ENCODE measurements at regions not wholly inside any gene's neighbourhood (a gene's known extent, or its start where the extent isn't known, plus 50 kb on each side); places are given as distances from the start of the nearest gene placed in this dataset.
A peak's percentile ranks its signal among the peaks of the same experiment; 100 is the strongest.

- Histone ChIP-seq H3K23ac (ENCODE audit: low read depth, low read length) (no peak overlapping the region), H2BK15ac (ENCODE audit: low read depth, low read length) (no peak overlapping the region), H3K36me3 (ENCODE audit: control insufficient read depth, insufficient read depth, low read length) (no peaks in the 10 kb centered on the region), H4K20me1 (ENCODE audit: insufficient read depth, low read length) (no peaks in the 10 kb centered on the region), H4K5ac (ENCODE audit: low read depth, low read length) (no peak overlapping the region), H3K4me2 (ENCODE audit: low read depth, low read length) (no peak overlapping the region), H3K4ac (ENCODE audit: low read depth, low read length) (no peak overlapping the region), H3K14ac (replicated peaks; ENCODE audit: low read depth, low read length) (peak overlapping the region; percentile 48), H3K79me1 (ENCODE audit: low read depth in 1 of 2, low read length in 2 of 2) (no peaks in the 10 kb centered on the region), H3K27me3 (ENCODE audit: control insufficient read depth, insufficient read depth, low read length) (no peaks in the 10 kb centered on the region), H3K18ac (ENCODE audit: low read depth, low read length) (no peak overlapping the region), H3K4me1 (ENCODE audit: control insufficient read depth, insufficient read depth, low read length) (peaks cover 3% of the 10 kb centered on the region; the same call in 1 of the 2 replicates), H3K56ac (ENCODE audit: extremely low read depth, insufficient read depth, low read length) (no peak overlapping the region), H3K9me3 (ENCODE audit: control insufficient read depth, insufficient read depth, low read length) (peaks cover 5% of the 10 kb centered on the region), H2AK5ac (ENCODE audit: low read depth, low read length) (no peak overlapping the region), H4K8ac (ENCODE audit: low read depth in 2 of 2, low read length in 2 of 2) (no peak overlapping the region), H2AK9ac (replicated peaks; ENCODE audit: low read depth, low read length, poor library complexity) (no peak overlapping the region), H3K4me3 (ENCODE audit: insufficient read depth, low read depth, low read length) (no peak overlapping the region), H4K91ac (ENCODE audit: insufficient read depth, low read depth, low read length) (no peak overlapping the region), H2BK120ac (ENCODE audit: low read depth, low read length) (peak overlapping the region; percentile 20), H2AFZ (replicated peaks; ENCODE audit: low read length, poor library complexity) (no peak overlapping the region), H2BK5ac (ENCODE audit: low read depth, low read length, poor library complexity, severe bottlenecking) (no peak overlapping the region), H3K9me1 (ENCODE audit: insufficient read depth, low read length) (no peaks in the 10 kb centered on the region), H2BK20ac (ENCODE audit: low read depth, low read length) (peak overlapping the region; percentile 67), H3K9ac (ENCODE audit: low read depth, low read length) (no peak overlapping the region), H3K27ac (ENCODE audit: insufficient read depth, low read length) (no peak overlapping the region)
- DNase-seq = no peak
- BruUV-seq (replicated peaks) = no TSS peak
- dilution Hi-C loops (cut with HindIII; ENCODE audit: low sequenced_read_pairs, unreplicated experiment) (no loop called here), in situ Hi-C loops (cut with MboI; ENCODE audit: low sequenced_read_pairs) (no loop called here), intact Hi-C loops (cut with micrococcal nuclease) (no loop called here)
- ChIA-PET POLR2A (ENCODE audit: unreplicated experiment) (interaction anchor here (0.7 kb wide), 1 partner anchor 457 kb away, joined by 3 read pairs; no protein-coding TSS in a partner anchor), CTCF (no interaction called here)
- TF ChIP-seq RFX5 (IDR thresholded peaks at IDR 0.05; ENCODE audit: low read depth, low read length) = no peak
- TF ChIP-seq RCOR1 (IDR thresholded peaks at IDR 0.05; ENCODE audit: insufficient replicate concordance, low read length) = no peak
- TF ChIP-seq MAFK (IDR thresholded peaks at IDR 0.05; ENCODE audit: low read depth, low read length) = no peak
- no peak for TF ChIP-seq POLR2A (IDR thresholded peaks at IDR 0.05; ENCODE audit: low read depth, low read length)
- TF ChIP-seq BHLHE40 (IDR thresholded peaks at IDR 0.05; ENCODE audit: low read depth, low read length) = no peak
- TF ChIP-seq MAZ (IDR thresholded peaks at IDR 0.05; ENCODE audit: borderline replicate concordance, low read depth, low read length) = no peak
- TF ChIP-seq ELK1 (IDR thresholded peaks at IDR 0.05; ENCODE audit: borderline replicate concordance, low read depth, low read length) = no peak
- no peak for TF ChIP-seq MXI1 (IDR thresholded peaks at IDR 0.05; ENCODE audit: borderline replicate concordance, low read depth, low read length)
- no peak for TF ChIP-seq NFE2L2 (IDR thresholded peaks at IDR 0.05; ENCODE audit: low read depth, low read length)
- TF ChIP-seq CTCF (conservative IDR thresholded peaks at IDR 0.05; ENCODE audit: low read depth, low read length) = no peak
- no peak for TF ChIP-seq USF2 (IDR thresholded peaks at IDR 0.05; ENCODE audit: low read depth, low read length)
- no peak for TF ChIP-seq CHD1 (IDR thresholded peaks at IDR 0.05; ENCODE audit: low read depth, low read length)
- no peak for TF ChIP-seq FOS (IDR thresholded peaks at IDR 0.05; ENCODE audit: low read depth, low read length)
- no peak for TF ChIP-seq RAD21 (IDR thresholded peaks at IDR 0.05; ENCODE audit: low read length)
- TF ChIP-seq CEBPB (IDR thresholded peaks at IDR 0.05; ENCODE audit: low read depth, low read length) = no peak
- TF ChIP-seq SMC3 (IDR thresholded peaks at IDR 0.05; ENCODE audit: low read depth, low read length) = no peak
- no peak for ATAC-seq (ENCODE audit: low read depth)
These were observed 98.9 kb upstream of the PLEKHA5 start for GRCh38 chr12:19030603-19031002.

Measured in IMR-90 (cell line).